ENCODE measurements at regions not wholly inside any gene's neighbourhood (a gene's known extent, or its start where the extent isn't known, plus 50 kb on each side); places are given as distances from the start of the nearest gene placed in this dataset.

GRCh38 chr22:25386538-25386884 lies 167.1 kb downstream of the CRYBB2 start:
- TF ChIP-seq FOXA1 (IDR thresholded peaks at IDR 0.05), result no peak
- peaks cover 40 to 56% (median 48%) of the 10 kb centered on the region in 4 donors for H3K4me1 ChIP-seq (ENCODE audit: control insufficient read depth in 4 of 4, insufficient read depth in 4 of 4, low read length in 3 of 4)
- H3K27ac ChIP-seq (ENCODE audit: low read depth in 1 of 2, low read length in 2 of 2), result no peak overlapping the region
- H3K4me3 ChIP-seq (ENCODE audit: low read depth in 1 of 3, low read length in 3 of 3), result no peak overlapping the region
- H3K27me3 ChIP-seq (ENCODE audit: control insufficient read depth in 4 of 4, insufficient read depth in 4 of 4, low read length in 3 of 4), result no peaks in the 10 kb centered on the region
- H3K9me3 ChIP-seq (ENCODE audit: control insufficient read depth in 4 of 4, low read length in 3 of 4), result no peaks in the 10 kb centered on the region
- no peak overlapping the region for H3K9ac ChIP-seq (ENCODE audit: low read depth in 1 of 2, low read length in 2 of 2)
- 76% methylated on average over 9 of the region's 9 CpGs for WGBS
- H3K36me3 ChIP-seq (ENCODE audit: control insufficient read depth in 4 of 4, insufficient read depth in 3 of 4, low read depth in 1 of 4, low read length in 3 of 4), result no peaks in the 10 kb centered on the region
- no peak for DNase-seq (ENCODE audit: low spot score)

GRCh38 chr22:25388415-25388814 lies 169.0 kb downstream of the CRYBB2 start:
- peaks cover 37 to 63% (median 55%) of the 10 kb centered on the region in 4 donors for H3K4me1 ChIP-seq (ENCODE audit: control insufficient read depth in 4 of 4, insufficient read depth in 4 of 4, low read length in 3 of 4)

GRCh38 chr22:25388866-25389540 lies 169.6 kb downstream of the CRYBB2 start:
- WGBS, result 64% methylated on average over 10 of the region's 10 CpGs
- Histone ChIP-seq H3K9ac (ENCODE audit: low read depth in 1 of 2, low read length in 2 of 2) (no peak overlapping the region), H3K4me1 (ENCODE audit: control insufficient read depth in 4 of 4, insufficient read depth in 4 of 4, low read length in 3 of 4) (peaks cover 31 to 58% (median 52%) of the 10 kb centered on the region in 4 donors), H3K4me3 (ENCODE audit: low read depth in 1 of 3, low read length in 3 of 3) (no peak overlapping the region), H3K27me3 (ENCODE audit: control insufficient read depth in 4 of 4, insufficient read depth in 4 of 4, low read length in 3 of 4) (no peaks in the 10 kb centered on the region), H3K27ac (ENCODE audit: low read depth in 1 of 2, low read length in 2 of 2) (no peak overlapping the region), H3K9me3 (ENCODE audit: control insufficient read depth in 4 of 4, low read length in 3 of 4) (no peaks in the 10 kb centered on the region), H3K36me3 (ENCODE audit: control insufficient read depth in 4 of 4, insufficient read depth in 3 of 4, low read depth in 1 of 4, low read length in 3 of 4) (no peaks in the 10 kb centered on the region)
- no peak for TF ChIP-seq SP1 (IDR thresholded peaks at IDR 0.05)
- no peak for TF ChIP-seq ZBTB33 (IDR thresholded peaks at IDR 0.05)
- no peak for TF ChIP-seq FOXA2 (IDR thresholded peaks at IDR 0.05)
- no peak for DNase-seq (ENCODE audit: low spot score)

More at GRCh38 chr22:25388415-25388814, 169.0 kb downstream of the CRYBB2 start:
- no peak for DNase-seq (ENCODE audit: low spot score)
- Histone ChIP-seq H3K27ac (ENCODE audit: low read depth in 1 of 2, low read length in 2 of 2) (no peak overlapping the region), H3K9ac (ENCODE audit: low read depth in 1 of 2, low read length in 2 of 2) (no peak overlapping the region), H3K9me3 (ENCODE audit: control insufficient read depth in 4 of 4, low read length in 3 of 4) (no peaks in the 10 kb centered on the region), H3K4me3 (ENCODE audit: low read depth in 1 of 3, low read length in 3 of 3) (no peak overlapping the region), H3K27me3 (ENCODE audit: control insufficient read depth in 4 of 4, insufficient read depth in 4 of 4, low read length in 3 of 4) (no peaks in the 10 kb centered on the region), H3K36me3 (ENCODE audit: control insufficient read depth in 4 of 4, insufficient read depth in 3 of 4, low read depth in 1 of 4, low read length in 3 of 4) (no peaks in the 10 kb centered on the region)
- WGBS, result 93% methylated on average over 12 of the region's 12 CpGs
- TF ChIP-seq ZBTB33 (IDR thresholded peaks at IDR 0.05) (no peak), RXRA (IDR thresholded peaks at IDR 0.05) (no peak), RAD21 (IDR thresholded peaks at IDR 0.05) (no peak), ATF3 (IDR thresholded peaks at IDR 0.05) (no peak), HNF4A (conservative IDR thresholded peaks at IDR 0.05) (no peak)

- Histone ChIP-seq H3K9me3 (ENCODE audit: control insufficient read depth in 4 of 4, low read length in 3 of 4) (no peaks in the 10 kb centered on the region), H3K27ac (ENCODE audit: low read depth in 1 of 2, low read length in 2 of 2) (no peak overlapping the region), H3K36me3 (ENCODE audit: control insufficient read depth in 4 of 4, insufficient read depth in 3 of 4, low read depth in 1 of 4, low read length in 3 of 4) (no peaks in the 10 kb centered on the region), H3K4me1 (ENCODE audit: control insufficient read depth in 4 of 4, insufficient read depth in 4 of 4, low read length in 3 of 4) (peaks cover 30 to 55% (median 48%) of the 10 kb centered on the region in 4 donors), H3K9ac (ENCODE audit: low read depth in 1 of 2, low read length in 2 of 2) (no peak overlapping the region), H3K27me3 (ENCODE audit: control insufficient read depth in 4 of 4, insufficient read depth in 4 of 4, low read length in 3 of 4) (no peaks in the 10 kb centered on the region), H3K4me3 (ENCODE audit: low read depth in 1 of 3, low read length in 3 of 3) (no peak overlapping the region)
- WGBS, result 96% methylated on average over 11 of the region's 11 CpGs
- DNase-seq (ENCODE audit: low spot score), result no peak
- TF ChIP-seq HNF4A (conservative IDR thresholded peaks at IDR 0.05) (no peak), TAF1 (conservative IDR thresholded peaks at IDR 0.05) (no peak)
These were observed 170.1 kb downstream of the CRYBB2 start for GRCh38 chr22:25389541-25389919.
